Fibroblast of lung (primary cell): ENCODE measurements at regions not wholly inside any gene's neighbourhood (a gene's known extent, or its start where the extent isn't known, plus 50 kb on each side); places are given as distances from the start of the nearest gene placed in this dataset.

Experiments
- DNase-seq, 2 donors: peaks; one replicate each; pipeline versions ENCODE4 v3.0.0 to v3.0.0-alpha.2; 2010; ENCODE audit warnings: low read depth in 2 of 2
- H2AFZ ChIP-seq: 2 replicates; pipeline ENCODE4 v1.5.1; 2012; ENCODE audit warnings: low read length, control low read depth, inconsistent platforms
- H3K27ac ChIP-seq: 2 replicates; pipeline ENCODE4 v1.5.1; 2011; ENCODE audit warnings: low read length, control low read depth; ENCODE audit not compliant: insufficient read depth
- H3K27me3 ChIP-seq: 2 replicates; pipeline ENCODE4 v1.5.1; 2011; ENCODE audit warnings: mild to moderate bottlenecking, low read length; ENCODE audit not compliant: control insufficient read depth, insufficient read depth
- H3K36me3 ChIP-seq: 2 replicates; pipeline ENCODE4 v1.5.1; 2011; ENCODE audit warnings: low read length; ENCODE audit not compliant: control insufficient read depth, insufficient read depth
- H3K4me1 ChIP-seq: 2 replicates; pipeline ENCODE4 v1.5.1; 2011; ENCODE audit warnings: low read length; ENCODE audit not compliant: control insufficient read depth, insufficient read depth; ENCODE audit errors: extremely low read depth
- H3K4me2 ChIP-seq: 2 replicates; pipeline ENCODE4 v1.5.1; 2011; ENCODE audit warnings: low read length, control low read depth; ENCODE audit not compliant: insufficient read depth; ENCODE audit errors: extremely low read depth
- H3K4me3 ChIP-seq, 4 experiments: fragments of 200-600 bp in 1 of 4; sonication (generic) in 1 of 4; replicated peaks in 1 of 4; 2 replicates each; pipeline ENCODE4 v1.5.1; 2011 to 2016; ENCODE audit warnings: low read length in 4 of 4, low read depth in 3 of 4, mild to moderate bottlenecking in 3 of 4, control low read depth in 2 of 4, inconsistent platforms in 1 of 4, mixed read lengths in 1 of 4; ENCODE audit not compliant: insufficient read depth in 1 of 4; ENCODE audit errors: control extremely low read depth in 1 of 4
- H3K79me2 ChIP-seq: 2 replicates; pipeline ENCODE4 v1.5.1; 2012; ENCODE audit warnings: mild to moderate bottlenecking, low read length, inconsistent platforms; ENCODE audit not compliant: control insufficient read depth, insufficient read depth
- H3K9ac ChIP-seq: 2 replicates; pipeline ENCODE4 v1.5.1; 2011; ENCODE audit warnings: mild to moderate bottlenecking, low read length, control low read depth; ENCODE audit not compliant: insufficient read depth
- H3K9me3 ChIP-seq: 2 replicates; pipeline ENCODE4 v1.5.1; 2012; ENCODE audit warnings: low read depth, low read length; ENCODE audit not compliant: control insufficient read depth, insufficient read depth
- H4K20me1 ChIP-seq: 2 replicates; pipeline ENCODE4 v1.5.1; 2011; ENCODE audit warnings: low read length; ENCODE audit not compliant: control insufficient read depth, insufficient read depth; ENCODE audit errors: extremely low read depth
- CTCF ChIP-seq, 2 donors: IDR thresholded peaks in 1 of 2; conservative IDR thresholded peaks in 1 of 2; 1 replicate in 1 of 2; 2 replicates in 1 of 2; pipeline ENCODE4 v1.5.1; 2011 to 2012; ENCODE audit warnings: low read length in 2 of 2, control low read depth in 1 of 2, inconsistent platforms in 1 of 2, low read depth in 1 of 2, mild to moderate bottlenecking in 1 of 2
- EZH2 ChIP-seq: IDR thresholded peaks from 2 replicates; pipeline ENCODE4 v1.5.1; 2012; ENCODE audit warnings: low read length, control low read depth, mild to moderate bottlenecking; ENCODE audit errors: missing control alignments

- no peaks in the 10 kb centered on the region for H3K36me3 ChIP-seq
These were observed 425.4 kb upstream of the CHAC2 start for GRCh38 chr2:53342248-53342647.

GRCh38 chr2:53334610-53335009 lies 433.0 kb upstream of the CHAC2 start:
- Histone ChIP-seq H3K27me3 (no peaks in the 10 kb centered on the region), H3K4me2 (no peak overlapping the region), H3K4me3 (no peak overlapping the region), H3K4me1 (no peaks in the 10 kb centered on the region), H2AFZ (no peak overlapping the region), H3K9ac (no peak overlapping the region), H3K9me3 (no peaks in the 10 kb centered on the region), H3K36me3 (no peaks in the 10 kb centered on the region), H4K20me1 (no peaks in the 10 kb centered on the region), H3K27ac (no peak overlapping the region), H3K79me2 (no peaks in the 10 kb centered on the region)
- no peak for TF ChIP-seq EZH2
- TF ChIP-seq CTCF (conservative IDR thresholded peaks at IDR 0.05 in 1 of 2, IDR thresholded peaks at IDR 0.05 in 1 of 2; ENCODE audit: low read depth in 1 of 2, low read length in 2 of 2) = no peak
- no peak for DNase-seq

More at GRCh38 chr2:53342248-53342647, 425.4 kb upstream of the CHAC2 start:
- H3K9me3 ChIP-seq = no peaks in the 10 kb centered on the region
- H3K27me3 ChIP-seq = no peaks in the 10 kb centered on the region
- no peak overlapping the region for H3K27ac ChIP-seq
- no peaks in the 10 kb centered on the region for H3K79me2 ChIP-seq
- TF ChIP-seq EZH2 (no peak), CTCF (conservative IDR thresholded peaks at IDR 0.05 in 1 of 2, IDR thresholded peaks at IDR 0.05 in 1 of 2; ENCODE audit: low read depth in 1 of 2, low read length in 2 of 2) (no peak)
- H3K4me2 ChIP-seq = no peak overlapping the region
- no peak overlapping the region for H3K4me3 ChIP-seq
- DNase-seq = no peak
- H3K9ac ChIP-seq = no peak overlapping the region
- H4K20me1 ChIP-seq = no peaks in the 10 kb centered on the region
- H2AFZ ChIP-seq = no peak overlapping the region
- no peaks in the 10 kb centered on the region for H3K4me1 ChIP-seq

DNA sequence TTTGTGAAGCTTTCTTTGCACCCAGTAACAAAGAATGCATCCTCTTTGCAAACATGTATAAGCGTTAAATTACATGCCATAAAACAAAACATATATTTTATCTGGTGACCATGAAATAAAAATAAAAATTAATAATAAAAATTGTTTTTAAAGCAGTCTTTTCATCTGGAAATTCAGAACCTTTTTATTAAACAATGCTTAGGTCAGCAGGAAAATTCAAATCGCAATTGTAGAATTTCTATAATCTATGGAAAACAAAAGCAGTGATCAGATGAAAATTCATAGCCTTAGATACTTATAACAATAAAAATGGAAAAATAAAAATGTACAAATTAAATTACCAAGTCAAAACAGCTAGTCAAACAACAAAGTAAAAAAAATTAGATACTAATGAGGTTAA lies 435.9 kb upstream of the CHAC2 start:
- no peak for DNase-seq
- Histone ChIP-seq H3K27ac (no peak overlapping the region), H4K20me1 (no peaks in the 10 kb centered on the region), H3K9ac (no peak overlapping the region), H3K9me3 (no peaks in the 10 kb centered on the region), H3K79me2 (no peaks in the 10 kb centered on the region), H3K4me3 (no peak overlapping the region), H3K4me1 (no peaks in the 10 kb centered on the region), H3K36me3 (no peaks in the 10 kb centered on the region), H3K27me3 (no peaks in the 10 kb centered on the region), H2AFZ (no peak overlapping the region), H3K4me2 (no peak overlapping the region)
- TF ChIP-seq EZH2 = no peak
- no peak for TF ChIP-seq CTCF (conservative IDR thresholded peaks at IDR 0.05 in 1 of 2, IDR thresholded peaks at IDR 0.05 in 1 of 2; ENCODE audit: low read depth in 1 of 2, low read length in 2 of 2)
